IMR-90 (cell line): ENCODE measurements at regions not wholly inside any gene's neighbourhood (a gene's known extent, or its start where the extent isn't known, plus 50 kb on each side); places are given as distances from the start of the nearest gene placed in this dataset.

Source experiments
- ATAC-seq: fragments of 200-7000 bp; cut with Tn5 transposase; 2 replicates; pipeline ENCODE4 v1.9.1; 2020; ENCODE audit warnings: low read depth, mild to moderate bottlenecking, moderate library complexity
- BruUV-seq: library from RNA; stranded (reverse); fragments of 400-500 nt; replicated peaks from 2 replicates; lab custom pipeline; 2021; lab: Mats Ljungman, UMichigan
- CTCF ChIA-PET: fragments of 300-600 bp; formaldehyde crosslinking; extraction: SDS; loops from one replicate; lab custom pipeline; 2021; ENCODE audit warnings: antibody characterized with exemption; lab: Yijun Ruan, JAX
- POLR2A ChIA-PET: fragments of 300-600 bp; sonication (Branson Sonifier 250); formaldehyde crosslinking; loops from one replicate; lab custom pipeline; 2022; ENCODE audit warnings: antibody characterized with exemption; ENCODE audit not compliant: unreplicated experiment; lab: Charles Lee
- DNase-seq: peaks from one replicate; pipeline ENCODE4 v3.0.0; 2013
- H2AFZ ChIP-seq: replicated peaks from 2 replicates; pipeline ENCODE3; 2013; ENCODE audit warnings: low read length, mild to moderate bottlenecking; ENCODE audit not compliant: poor library complexity
- H2AK5ac ChIP-seq: 2 replicates; pipeline ENCODE4 v1.6.1; 2013; ENCODE audit warnings: low read depth, low read length, inconsistent platforms
- H2AK9ac ChIP-seq: replicated peaks from 2 replicates; pipeline ENCODE3; 2013; ENCODE audit warnings: mild to moderate bottlenecking, low read depth, low read length, moderate library complexity; ENCODE audit not compliant: poor library complexity
- H2BK120ac ChIP-seq: 2 replicates; pipeline ENCODE4 v1.6.1; 2013; ENCODE audit warnings: low read depth, low read length, inconsistent platforms
- H2BK15ac ChIP-seq: 3 replicates; pipeline ENCODE4 v1.6.1; 2013; ENCODE audit warnings: low read depth, low read length, inconsistent platforms
- H2BK20ac ChIP-seq: 2 replicates; pipeline ENCODE4 v1.6.1; 2013; ENCODE audit warnings: low read depth, mild to moderate bottlenecking, inconsistent platforms, low read length, moderate library complexity
- H2BK5ac ChIP-seq: 2 replicates; pipeline ENCODE4 v1.6.1; 2013; ENCODE audit warnings: mild to moderate bottlenecking, low read depth, low read length, inconsistent platforms; ENCODE audit not compliant: poor library complexity, severe bottlenecking
- H3K14ac ChIP-seq: replicated peaks from 2 replicates; pipeline ENCODE4 v1.6.1; 2013; ENCODE audit warnings: low read depth, low read length, inconsistent platforms
- H3K18ac ChIP-seq: 2 replicates; pipeline ENCODE4 v1.6.1; 2013; ENCODE audit warnings: low read depth, low read length, control low read depth
- H3K23ac ChIP-seq: 2 replicates; pipeline ENCODE4 v1.6.1; 2013; ENCODE audit warnings: low read depth, low read length, inconsistent platforms
- H3K27ac ChIP-seq: 2 replicates; pipeline ENCODE4 v1.5.1; 2013; ENCODE audit warnings: mild to moderate bottlenecking, control low read depth, low read length; ENCODE audit not compliant: insufficient read depth
- H3K27me3 ChIP-seq: 2 replicates; pipeline ENCODE4 v1.6.1; 2013; ENCODE audit warnings: low read length; ENCODE audit not compliant: control insufficient read depth, insufficient read depth
- H3K36me3 ChIP-seq: 2 replicates; pipeline ENCODE4 v1.6.1; 2013; ENCODE audit warnings: low read length, mixed read lengths; ENCODE audit not compliant: control insufficient read depth, insufficient read depth
- H3K4ac ChIP-seq: 2 replicates; pipeline ENCODE4 v1.6.1; 2013; ENCODE audit warnings: low read depth, low read length, inconsistent platforms
- H3K4me1 ChIP-seq: 2 replicates; pipeline ENCODE4 v1.6.1; 2013; ENCODE audit warnings: low read length, mixed read lengths; ENCODE audit not compliant: control insufficient read depth, insufficient read depth
- H3K4me2 ChIP-seq: 2 replicates; pipeline ENCODE4 v1.6.1; 2013; ENCODE audit warnings: low read depth, mild to moderate bottlenecking, control low read depth, low read length, moderate library complexity
- H3K4me3 ChIP-seq: 2 replicates; pipeline ENCODE4 v1.5.1; 2013; ENCODE audit warnings: low read depth, mild to moderate bottlenecking, control low read depth, low read length, moderate library complexity; ENCODE audit not compliant: insufficient read depth
- H3K56ac ChIP-seq: 2 replicates; pipeline ENCODE4 v1.6.1; 2013; ENCODE audit warnings: low read length, inconsistent platforms; ENCODE audit not compliant: insufficient read depth; ENCODE audit errors: extremely low read depth
- H3K79me1 ChIP-seq, 2 experiments: 2 replicates each; pipeline ENCODE4 v1.6.1; 2013; ENCODE audit warnings: low read length in 2 of 2, inconsistent platforms in 1 of 2, low read depth in 1 of 2
- H3K9ac ChIP-seq: 2 replicates; pipeline ENCODE4 v1.6.1; 2013; ENCODE audit warnings: low read depth, low read length, control low read depth
- H3K9me1 ChIP-seq: 2 replicates; pipeline ENCODE4 v1.6.1; 2013; ENCODE audit warnings: low read length, inconsistent platforms; ENCODE audit not compliant: insufficient read depth
- H3K9me3 ChIP-seq: 2 replicates; pipeline ENCODE4 v1.6.1; 2013; ENCODE audit warnings: low read length; ENCODE audit not compliant: control insufficient read depth, insufficient read depth
- H4K20me1 ChIP-seq: 2 replicates; pipeline ENCODE4 v1.6.1; 2013; ENCODE audit warnings: low read length, inconsistent platforms; ENCODE audit not compliant: insufficient read depth
- H4K5ac ChIP-seq: 2 replicates; pipeline ENCODE4 v1.6.1; 2013; ENCODE audit warnings: mild to moderate bottlenecking, low read depth, low read length, control low read depth
- H4K8ac ChIP-seq, 2 experiments: 2 replicates each; pipeline ENCODE4 v1.6.1; 2013; ENCODE audit warnings: low read depth in 2 of 2, low read length in 2 of 2, control low read depth in 1 of 2, inconsistent platforms in 1 of 2
- H4K91ac ChIP-seq: 2 replicates; pipeline ENCODE4 v1.6.1; 2013; ENCODE audit warnings: low read depth, low read length, inconsistent platforms; ENCODE audit not compliant: insufficient read depth
- CHD1 ChIP-seq: IDR thresholded peaks from 2 replicates; pipeline ENCODE4 v1.6.1; 2012; ENCODE audit warnings: low read depth, low read length, improper control_type of control experiment
- MAFK ChIP-seq: IDR thresholded peaks from 2 replicates; pipeline ENCODE4 v1.6.1; 2012; ENCODE audit warnings: low read depth, low read length, improper control_type of control experiment
- MAZ ChIP-seq: IDR thresholded peaks from 2 replicates; pipeline ENCODE4 v1.6.1; 2012; ENCODE audit warnings: low read depth, mild to moderate bottlenecking, low read length, improper control_type of control experiment, moderate library complexity, borderline replicate concordance
- NFE2L2 ChIP-seq: fragments of 150-350 bp; IDR thresholded peaks from 2 replicates; pipeline ENCODE4 v1.6.1; 2016; ENCODE audit warnings: low read depth, mild to moderate bottlenecking, low read length
- RFX5 ChIP-seq: IDR thresholded peaks from 2 replicates; pipeline ENCODE4 v1.8.0; 2012; ENCODE audit warnings: low read depth, mild to moderate bottlenecking, low read length, moderate library complexity
- SMC3 ChIP-seq: fragments of 150-350 bp; IDR thresholded peaks from 2 replicates; pipeline ENCODE4 v1.6.1; 2016; ENCODE audit warnings: low read depth, mild to moderate bottlenecking, antibody characterized with exemption, low read length, moderate library complexity
- WGBS, 2 experiments: methylation state at CpG; one replicate each; pipeline versions ENCODE4 v1.1.5 to v1.1.7; 2013; ENCODE audit warnings: missing lambda C conversion rate in 2 of 2; ENCODE audit not compliant: insufficient read length in 1 of 2; ENCODE audit errors: extremely low coverage in 2 of 2; 5-methylcytosine and 5-hydroxymethylcytosine counted together
- dilution Hi-C: fragments of 300-500 bp; cut with HindIII; formaldehyde crosslinking; loops from one replicate; pipeline ENCODE4 v1.14.3; 2018; ENCODE audit warnings: low sequenced_read_pairs; ENCODE audit not compliant: unreplicated experiment
- in situ Hi-C: fragments of 300-500 bp; cut with MboI; formaldehyde crosslinking; loops from 3 replicates; pipeline ENCODE4 v1.14.3; 2019; ENCODE audit warnings: low sequenced_read_pairs, inconsistent platforms, mixed read lengths
- intact Hi-C: fragments of 100-400 bp; cut with micrococcal nuclease; formaldehyde crosslinking; loops from 2 replicates; pipeline ENCODE4 v1.10.0; 2022
- TF ChIP-seq, protein P1 (sequence below): fragments of 150-350 bp; IDR thresholded peaks from 2 replicates; pipeline ENCODE4 v1.6.1; 2016; ENCODE audit warnings: low read depth, mild to moderate bottlenecking, low read length, moderate library complexity, borderline replicate concordance

DNA sequence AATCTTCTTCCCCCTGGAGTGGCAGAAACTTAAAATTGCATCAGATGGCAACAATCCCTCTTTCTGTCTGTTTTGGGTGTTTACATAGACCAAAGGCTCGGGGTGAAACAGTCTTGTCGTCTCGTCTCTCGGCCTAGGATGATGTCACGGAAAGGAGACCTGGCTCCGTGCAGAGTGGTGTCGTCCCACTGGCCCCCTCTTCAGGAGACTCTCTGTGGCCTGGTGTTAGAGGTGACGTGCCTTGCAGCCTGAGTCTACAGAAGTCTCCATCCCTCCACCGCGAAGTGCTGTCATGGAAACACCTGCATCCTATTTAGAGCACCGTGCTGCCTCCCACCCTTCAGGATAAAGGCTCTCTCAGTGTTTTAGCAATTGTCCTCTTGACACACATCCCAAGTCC lies 409.7 kb downstream of the IRX1 start:
- Histone ChIP-seq H4K5ac (no peak overlapping the region), H2BK15ac (no peak overlapping the region), H3K36me3 (no peaks in the 10 kb centered on the region), H3K4me3 (no peak overlapping the region), H3K56ac (no peak overlapping the region), H3K14ac (no peak overlapping the region), H4K91ac (no peak overlapping the region), H3K27ac (no peak overlapping the region), H2BK20ac (no peak overlapping the region), H4K20me1 (no peaks in the 10 kb centered on the region), H2BK5ac (no peak overlapping the region), H3K9ac (no peak overlapping the region), H3K23ac (no peak overlapping the region), H3K18ac (no peak overlapping the region), H2AK5ac (no peak overlapping the region), H2BK120ac (no peak overlapping the region), H3K9me3 (peaks cover 35% of the 10 kb centered on the region), H3K4ac (no peak overlapping the region), H3K4me1 (no peaks in the 10 kb centered on the region), H3K79me1 (no peaks in the 10 kb centered on the region), H2AFZ (peak overlapping the region; percentile 43), H3K9me1 (no peaks in the 10 kb centered on the region), H3K4me2 (no peak overlapping the region), H3K27me3 (no peaks in the 10 kb centered on the region), H2AK9ac (no peak overlapping the region), H4K8ac (no peak overlapping the region)
- no TSS peak for BruUV-seq
- ATAC-seq (no peak), DNase-seq (no peak)
- WGBS, 2 experiments, result 45% methylated on average over 5 of the region's 11 CpGs; no CpG with 5 or more reads in 1 of the 2 experiments
- in situ Hi-C loops (no loop called here), intact Hi-C loops (no loop called here), dilution Hi-C loops (no loop called here)
- TF ChIP-seq MAZ (no peak), SMC3 (no peak), RFX5 (no peak), CHD1 (no peak), NFE2L2 (no peak), MAFK (no peak)
- TF ChIP-seq, protein P1, sequence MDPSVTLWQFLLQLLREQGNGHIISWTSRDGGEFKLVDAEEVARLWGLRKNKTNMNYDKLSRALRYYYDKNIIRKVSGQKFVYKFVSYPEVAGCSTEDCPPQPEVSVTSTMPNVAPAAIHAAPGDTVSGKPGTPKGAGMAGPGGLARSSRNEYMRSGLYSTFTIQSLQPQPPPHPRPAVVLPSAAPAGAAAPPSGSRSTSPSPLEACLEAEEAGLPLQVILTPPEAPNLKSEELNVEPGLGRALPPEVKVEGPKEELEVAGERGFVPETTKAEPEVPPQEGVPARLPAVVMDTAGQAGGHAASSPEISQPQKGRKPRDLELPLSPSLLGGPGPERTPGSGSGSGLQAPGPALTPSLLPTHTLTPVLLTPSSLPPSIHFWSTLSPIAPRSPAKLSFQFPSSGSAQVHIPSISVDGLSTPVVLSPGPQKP, result no peak
- ChIA-PET POLR2A (no interaction called here), CTCF (no interaction called here)
